ENCODE measurements at regions not wholly inside any gene's neighbourhood (a gene's known extent, or its start where the extent isn't known, plus 50 kb on each side); places are given as distances from the start of the nearest gene placed in this dataset.

GRCh38 chr2:156719036-156719435 is 282.9 kb downstream of the GPD2 start:
- in situ Hi-C loops (cut with HindIII; ENCODE audit: low pct_unique_long_range_greater_than_20kb, low sequenced_read_pairs) = no loop called here
- Histone ChIP-seq H3K27me3 (ENCODE audit: control insufficient read depth, insufficient read depth, low read length) (no peaks in the 10 kb centered on the region), H3K9me3 (ENCODE audit: control insufficient read depth, insufficient read depth, low read depth, low read length) (no peaks in the 10 kb centered on the region), H3K4me1 (ENCODE audit: control insufficient read depth, insufficient read depth, low read length) (no peaks in the 10 kb centered on the region), H3K27ac (ENCODE audit: low read length) (no peak overlapping the region), H3K4me3 (ENCODE audit: low read depth in 2 of 2, low read length in 2 of 2) (no peak overlapping the region), H3K36me3 (ENCODE audit: control insufficient read depth, insufficient read depth, low read length) (no peaks in the 10 kb centered on the region)
- no TSS peak for BruUV-seq (replicated peaks)
- DNase-seq (ENCODE audit: low read depth, low spot score) = no peak
- ATAC-seq = no peak
- no peak for TF ChIP-seq SIN3A (IDR thresholded peaks at IDR 0.05; ENCODE audit: borderline replicate concordance, insufficient read depth, low read depth, low read length)
- TF ChIP-seq CTCF (IDR thresholded peaks at IDR 0.05) = no peak
- no peak for TF ChIP-seq POLR2AphosphoS5 (IDR thresholded peaks at IDR 0.05; ENCODE audit: low read depth, low read length)
- TF ChIP-seq REST (IDR thresholded peaks at IDR 0.05; ENCODE audit: insufficient read depth in 1 of 2, low read depth in 2 of 2, low read length in 1 of 2) = no peak
- TF ChIP-seq TCF7L2 (IDR thresholded peaks at IDR 0.05; ENCODE audit: low read depth, low read length) = no peak
- ChIA-PET CTCF (no interaction called here), POLR2A (no interaction called here)
- intact Hi-C loops (cut with micrococcal nuclease; ENCODE audit: unreplicated experiment) = no loop called here

GRCh38 chr2:156727867-156728266 is 291.7 kb downstream of the GPD2 start:
- in situ Hi-C loops (cut with HindIII; ENCODE audit: low pct_unique_long_range_greater_than_20kb, low sequenced_read_pairs) (no loop called here), intact Hi-C loops (cut with micrococcal nuclease; ENCODE audit: unreplicated experiment) (no loop called here)
- Histone ChIP-seq H3K27ac (ENCODE audit: low read length) (no peak overlapping the region), H3K9me3 (ENCODE audit: control insufficient read depth, insufficient read depth, low read depth, low read length) (no peaks in the 10 kb centered on the region), H3K4me1 (ENCODE audit: control insufficient read depth, insufficient read depth, low read length) (no peaks in the 10 kb centered on the region), H3K27me3 (ENCODE audit: control insufficient read depth, insufficient read depth, low read length) (no peaks in the 10 kb centered on the region), H3K4me3 (ENCODE audit: low read depth in 2 of 2, low read length in 2 of 2) (no peak overlapping the region), H3K36me3 (ENCODE audit: control insufficient read depth, insufficient read depth, low read length) (no peaks in the 10 kb centered on the region)
- POLR2A ChIA-PET = no interaction called here
- ATAC-seq (no peak), DNase-seq (ENCODE audit: low read depth, low spot score) (no peak)
- TF ChIP-seq SIN3A (IDR thresholded peaks at IDR 0.05; ENCODE audit: borderline replicate concordance, insufficient read depth, low read depth, low read length) = no peak
- no peak for TF ChIP-seq TCF7L2 (IDR thresholded peaks at IDR 0.05; ENCODE audit: low read depth, low read length)
- TF ChIP-seq REST (IDR thresholded peaks at IDR 0.05; ENCODE audit: insufficient read depth in 1 of 2, low read depth in 2 of 2, low read length in 1 of 2) = no peak
- CTCF ChIA-PET = no interaction called here
- BruUV-seq (replicated peaks) = no TSS peak
